ENCODE measurements at regions not wholly inside any gene's neighbourhood (a gene's known extent, or its start where the extent isn't known, plus 50 kb on each side); places are given as distances from the start of the nearest gene placed in this dataset.

DNA sequence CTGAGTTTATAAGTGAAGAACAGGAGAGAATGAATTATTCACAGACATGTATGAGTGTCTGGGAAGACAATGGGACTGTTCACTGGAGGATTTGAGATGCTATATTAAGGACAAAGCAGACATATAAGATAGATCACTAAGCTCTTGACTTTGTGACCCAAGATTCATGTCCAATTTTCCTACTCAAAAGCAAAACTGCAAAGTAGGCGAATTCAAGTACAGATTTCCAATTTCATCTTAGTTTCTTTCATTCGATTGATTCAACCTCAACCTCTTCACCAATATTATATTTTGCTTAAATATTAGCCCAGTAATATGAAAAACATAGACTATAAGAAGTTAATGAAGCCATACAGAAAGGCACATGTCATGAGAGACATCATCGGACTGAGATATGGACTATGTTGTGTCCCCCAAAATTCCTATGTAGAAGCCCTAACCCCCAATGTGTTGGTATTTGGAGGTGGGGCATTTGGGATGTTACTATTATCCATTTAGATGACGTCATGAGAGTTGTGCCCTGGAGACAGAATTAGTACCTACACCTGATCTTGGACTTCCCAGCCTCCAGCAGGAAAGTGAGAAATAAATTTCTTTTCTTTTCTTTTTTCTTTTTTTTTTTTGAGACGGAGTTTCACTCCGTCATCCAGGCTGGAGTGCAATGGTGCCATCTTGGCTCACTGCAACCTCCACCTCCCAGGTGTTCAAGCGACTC is 353.7 kb upstream of the AKR1E2 start:
- no peak for TF ChIP-seq POLR2AphosphoS5 (IDR thresholded peaks at IDR 0.05; ENCODE audit: low read depth, low read length)
- TF ChIP-seq POLR2A (IDR thresholded peaks at IDR 0.05; ENCODE audit: low read depth, low read length) = no peak
- TF ChIP-seq TAF1 (IDR thresholded peaks at IDR 0.05; ENCODE audit: borderline replicate concordance, low read depth, low read length) = no peak
- DNase-seq (ENCODE audit: insufficient read length) (no peak), FAIRE-seq (no peak)

DNA sequence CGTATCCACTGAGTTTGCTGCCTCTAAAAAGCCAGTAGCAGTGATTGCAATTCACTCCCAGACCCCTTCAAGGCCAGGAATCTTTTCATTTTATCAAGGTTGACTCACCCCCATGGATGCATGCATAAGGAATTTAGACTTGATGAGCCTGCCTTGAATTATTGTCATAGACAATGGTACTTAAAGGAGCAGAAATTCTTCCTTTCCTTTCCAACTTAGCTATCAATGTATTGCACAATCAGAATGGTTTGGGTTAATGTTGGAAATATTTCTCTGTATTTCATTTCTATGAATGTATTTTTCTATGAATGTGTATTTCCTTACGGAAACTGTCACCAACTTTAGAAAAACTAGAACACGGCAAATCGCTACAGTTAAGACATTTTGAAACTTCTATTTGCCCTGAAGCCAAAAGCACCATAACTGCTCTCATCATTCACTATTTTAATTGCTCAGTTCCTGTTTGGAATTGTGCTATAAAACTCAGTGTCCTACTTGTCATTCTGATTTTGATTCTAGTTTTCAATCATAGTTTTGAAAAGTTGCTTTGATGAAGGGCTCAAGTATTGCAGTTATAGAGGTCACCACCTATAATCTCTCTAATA is 355.7 kb upstream of the AKR1E2 start:
- no peak for DNase-seq (ENCODE audit: insufficient read length)
- no peak for TF ChIP-seq POLR2A (IDR thresholded peaks at IDR 0.05; ENCODE audit: low read depth, low read length)
- no peak for TF ChIP-seq POLR2AphosphoS5 (IDR thresholded peaks at IDR 0.05; ENCODE audit: low read depth, low read length)
- TF ChIP-seq TAF1 (IDR thresholded peaks at IDR 0.05; ENCODE audit: borderline replicate concordance, low read depth, low read length) = no peak
- no peak for FAIRE-seq

- TF ChIP-seq POLR2A (IDR thresholded peaks at IDR 0.05; ENCODE audit: low read depth, low read length) (no peak), TAF1 (IDR thresholded peaks at IDR 0.05; ENCODE audit: borderline replicate concordance, low read depth, low read length) (no peak)
- no peak for FAIRE-seq
- no peak for DNase-seq (ENCODE audit: insufficient read length)
Measured at GRCh38 chr10:4467481-4467880, 358.5 kb upstream of the AKR1E2 start.

GRCh38 chr10:4460267-4460666 is 365.7 kb upstream of the AKR1E2 start:
- no peak for FAIRE-seq
- DNase-seq (ENCODE audit: insufficient read length) = no peak
- TF ChIP-seq POLR2AphosphoS5 (IDR thresholded peaks at IDR 0.05; ENCODE audit: low read depth, low read length) (no peak), POLR2A (IDR thresholded peaks at IDR 0.05; ENCODE audit: low read depth, low read length) (no peak), TAF1 (IDR thresholded peaks at IDR 0.05; ENCODE audit: borderline replicate concordance, low read depth, low read length) (no peak)

- FAIRE-seq = no peak
- TF ChIP-seq TAF1 (IDR thresholded peaks at IDR 0.05; ENCODE audit: borderline replicate concordance, low read depth, low read length) (no peak), POLR2AphosphoS5 (IDR thresholded peaks at IDR 0.05; ENCODE audit: low read depth, low read length) (no peak), POLR2A (IDR thresholded peaks at IDR 0.05; ENCODE audit: low read depth, low read length) (no peak)
- DNase-seq (ENCODE audit: insufficient read length) = no peak
Measured at GRCh38 chr10:4459531-4459930, 366.5 kb upstream of the AKR1E2 start.

- TF ChIP-seq POLR2A (IDR thresholded peaks at IDR 0.05; ENCODE audit: low read depth, low read length) (no peak), POLR2AphosphoS5 (IDR thresholded peaks at IDR 0.05; ENCODE audit: low read depth, low read length) (no peak), TAF1 (IDR thresholded peaks at IDR 0.05; ENCODE audit: borderline replicate concordance, low read depth, low read length) (no peak)
- FAIRE-seq = no peak
Measured at GRCh38 chr10:4457597-4457996, 368.4 kb upstream of the AKR1E2 start.

GRCh38 chr10:4456776-4457175 is 369.2 kb upstream of the AKR1E2 start:
- DNase-seq (ENCODE audit: insufficient read length) (no peak), FAIRE-seq (no peak)
- TF ChIP-seq TAF1 (IDR thresholded peaks at IDR 0.05; ENCODE audit: borderline replicate concordance, low read depth, low read length) (no peak), POLR2AphosphoS5 (IDR thresholded peaks at IDR 0.05; ENCODE audit: low read depth, low read length) (no peak), POLR2A (IDR thresholded peaks at IDR 0.05; ENCODE audit: low read depth, low read length) (no peak)

More at GRCh38 chr10:4457597-4457996, 368.4 kb upstream of the AKR1E2 start:
- no peak for DNase-seq (ENCODE audit: insufficient read length)

DNA sequence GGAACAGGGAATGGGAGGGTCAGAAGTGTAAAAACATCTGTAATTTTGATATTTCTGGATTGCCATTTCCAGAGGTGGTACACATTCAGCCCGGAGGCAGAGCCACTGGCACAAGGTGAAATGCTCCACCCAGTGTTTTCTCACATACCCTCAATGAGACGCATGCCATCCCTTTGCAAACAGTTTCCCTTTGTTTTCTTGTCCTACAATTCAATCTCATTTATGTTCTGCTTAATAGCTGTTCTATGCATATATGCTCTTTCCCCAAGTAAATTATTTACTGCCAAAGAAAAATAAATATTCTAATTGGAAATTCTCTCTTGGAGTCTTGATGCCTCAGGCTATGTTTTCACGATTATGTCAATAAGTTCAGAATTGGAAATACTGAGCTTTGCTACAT is 369.7 kb upstream of the AKR1E2 start:
- no peak for DNase-seq (ENCODE audit: insufficient read length)
- FAIRE-seq = no peak
- TF ChIP-seq POLR2AphosphoS5 (IDR thresholded peaks at IDR 0.05; ENCODE audit: low read depth, low read length) (no peak), POLR2A (IDR thresholded peaks at IDR 0.05; ENCODE audit: low read depth, low read length) (no peak), TAF1 (IDR thresholded peaks at IDR 0.05; ENCODE audit: borderline replicate concordance, low read depth, low read length) (no peak)

GRCh38 chr10:4453950-4454349 is 372.1 kb upstream of the AKR1E2 start:
- FAIRE-seq (no peak), DNase-seq (ENCODE audit: insufficient read length) (no peak)
- TF ChIP-seq POLR2AphosphoS5 (IDR thresholded peaks at IDR 0.05; ENCODE audit: low read depth, low read length) = no peak
- TF ChIP-seq TAF1 (IDR thresholded peaks at IDR 0.05; ENCODE audit: borderline replicate concordance, low read depth, low read length) = no peak
- TF ChIP-seq POLR2A (IDR thresholded peaks at IDR 0.05; ENCODE audit: low read depth, low read length) = no peak

GRCh38 chr10:4453276-4453675 is 372.7 kb upstream of the AKR1E2 start:
- FAIRE-seq (no peak), DNase-seq (ENCODE audit: insufficient read length) (no peak)
- TF ChIP-seq TAF1 (IDR thresholded peaks at IDR 0.05; ENCODE audit: borderline replicate concordance, low read depth, low read length) (no peak), POLR2AphosphoS5 (IDR thresholded peaks at IDR 0.05; ENCODE audit: low read depth, low read length) (no peak), POLR2A (IDR thresholded peaks at IDR 0.05; ENCODE audit: low read depth, low read length) (no peak)

- no peak for DNase-seq (ENCODE audit: insufficient read length)
- FAIRE-seq = no peak
- no peak for TF ChIP-seq POLR2AphosphoS5 (IDR thresholded peaks at IDR 0.05; ENCODE audit: low read depth, low read length)
- no peak for TF ChIP-seq POLR2A (IDR thresholded peaks at IDR 0.05; ENCODE audit: low read depth, low read length)
- no peak for TF ChIP-seq TAF1 (IDR thresholded peaks at IDR 0.05; ENCODE audit: borderline replicate concordance, low read depth, low read length)
Measured at GRCh38 chr10:4450981-4451908, 374.8 kb upstream of the AKR1E2 start.

Measured in GM12892 (cell line).